Keratinocyte (primary cell): ENCODE measurements at regions not wholly inside any gene's neighbourhood (a gene's known extent, or its start where the extent isn't known, plus 50 kb on each side); places are given as distances from the start of the nearest gene placed in this dataset.

ENCODE experiments used
- CTCF ChIP-seq, 3 experiments: IDR thresholded peaks in 1 of 3; conservative IDR thresholded peaks in 1 of 3; optimal IDR thresholded peaks in 1 of 3; 2 replicates in 2 of 3; 3 replicates in 1 of 3; pipeline versions ENCODE3 to v1.5.1; 2011; ENCODE audit warnings: low read length in 3 of 3, mild to moderate bottlenecking in 3 of 3, moderate library complexity in 2 of 3, control low read depth in 1 of 3, inconsistent platforms in 1 of 3; ENCODE audit not compliant: insufficient read depth in 2 of 3; ENCODE audit errors: extremely low read depth in 1 of 3
- EZH2 ChIP-seq: IDR thresholded peaks from one replicate; pipeline ENCODE4 v1.6.1; 2012; ENCODE audit warnings: inconsistent platforms, mild to moderate bottlenecking, low read length, moderate library complexity

- TF ChIP-seq CTCF (optimal IDR thresholded peaks at IDR 0.05 in 1 of 3, IDR thresholded peaks at IDR 0.05 in 1 of 3, conservative IDR thresholded peaks at IDR 0.05 in 1 of 3; ENCODE audit: extremely low read depth in 1 of 3, insufficient read depth in 2 of 3, low read length in 3 of 3), result no peak
- TF ChIP-seq EZH2, result no peak
These were observed 610.0 kb downstream of the RNF144A start for GRCh38 chr2:7527165-7527722.
